C4-2B (cell line): ENCODE measurements at regions not wholly inside any gene's neighbourhood (a gene's known extent, or its start where the extent isn't known, plus 50 kb on each side); places are given as distances from the start of the nearest gene placed in this dataset.

Experiments used
- ZFX ChIP-seq: fragments of 450-650 bp; IDR thresholded peaks from 2 replicates; pipeline ENCODE4 v1.6.1; 2017
- TF ChIP-seq, protein P1 (sequence below): fragments of 450-650 bp; conservative IDR thresholded peaks from 2 replicates; pipeline ENCODE4 v1.5.1; 2017; ENCODE audit warnings: mild to moderate bottlenecking

DNA sequence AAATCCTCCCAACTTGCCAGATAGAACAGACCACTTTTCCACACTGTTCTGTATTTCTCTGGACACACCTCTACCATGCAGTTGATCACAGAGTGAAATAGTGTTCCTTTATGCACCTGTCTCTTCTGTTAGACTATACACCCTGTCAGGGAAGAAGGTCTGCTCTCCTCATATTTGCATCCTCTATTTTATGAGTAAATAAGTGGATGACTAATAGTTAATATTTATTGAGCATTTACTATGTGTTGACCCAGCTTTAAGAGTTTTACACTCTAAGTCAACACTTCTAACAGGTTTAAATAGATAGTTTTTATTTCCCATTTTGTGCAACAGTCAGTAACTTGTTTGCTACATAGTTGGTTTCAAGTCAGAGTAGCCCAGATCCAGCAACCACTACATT, 452.8 kb upstream of the MPDZ start:
- TF ChIP-seq, protein P1, sequence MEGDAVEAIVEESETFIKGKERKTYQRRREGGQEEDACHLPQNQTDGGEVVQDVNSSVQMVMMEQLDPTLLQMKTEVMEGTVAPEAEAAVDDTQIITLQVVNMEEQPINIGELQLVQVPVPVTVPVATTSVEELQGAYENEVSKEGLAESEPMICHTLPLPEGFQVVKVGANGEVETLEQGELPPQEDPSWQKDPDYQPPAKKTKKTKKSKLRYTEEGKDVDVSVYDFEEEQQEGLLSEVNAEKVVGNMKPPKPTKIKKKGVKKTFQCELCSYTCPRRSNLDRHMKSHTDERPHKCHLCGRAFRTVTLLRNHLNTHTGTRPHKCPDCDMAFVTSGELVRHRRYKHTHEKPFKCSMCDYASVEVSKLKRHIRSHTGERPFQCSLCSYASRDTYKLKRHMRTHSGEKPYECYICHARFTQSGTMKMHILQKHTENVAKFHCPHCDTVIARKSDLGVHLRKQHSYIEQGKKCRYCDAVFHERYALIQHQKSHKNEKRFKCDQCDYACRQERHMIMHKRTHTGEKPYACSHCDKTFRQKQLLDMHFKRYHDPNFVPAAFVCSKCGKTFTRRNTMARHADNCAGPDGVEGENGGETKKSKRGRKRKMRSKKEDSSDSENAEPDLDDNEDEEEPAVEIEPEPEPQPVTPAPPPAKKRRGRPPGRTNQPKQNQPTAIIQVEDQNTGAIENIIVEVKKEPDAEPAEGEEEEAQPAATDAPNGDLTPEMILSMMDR = no peak
- TF ChIP-seq ZFX = no peak
